Hepatocyte (in vitro differentiated cells): ENCODE measurements at regions not wholly inside any gene's neighbourhood (a gene's known extent, or its start where the extent isn't known, plus 50 kb on each side); places are given as distances from the start of the nearest gene placed in this dataset.

ENCODE experiments used
- EZH2 ChIP-seq: fragments of 200-600 bp; sonication (generic); IDR thresholded peaks from 2 replicates; pipeline ENCODE4 v1.6.1; 2016; ENCODE audit warnings: antibody characterized with exemption, mild to moderate bottlenecking, borderline replicate concordance
- TF ChIP-seq, protein P1 (sequence below): fragments of 200-600 bp; sonication (generic); IDR thresholded peaks from 2 replicates; pipeline ENCODE4 v1.5.1; 2016; ENCODE audit warnings: antibody characterized with exemption, mild to moderate bottlenecking; ENCODE audit not compliant: poor library complexity

DNA sequence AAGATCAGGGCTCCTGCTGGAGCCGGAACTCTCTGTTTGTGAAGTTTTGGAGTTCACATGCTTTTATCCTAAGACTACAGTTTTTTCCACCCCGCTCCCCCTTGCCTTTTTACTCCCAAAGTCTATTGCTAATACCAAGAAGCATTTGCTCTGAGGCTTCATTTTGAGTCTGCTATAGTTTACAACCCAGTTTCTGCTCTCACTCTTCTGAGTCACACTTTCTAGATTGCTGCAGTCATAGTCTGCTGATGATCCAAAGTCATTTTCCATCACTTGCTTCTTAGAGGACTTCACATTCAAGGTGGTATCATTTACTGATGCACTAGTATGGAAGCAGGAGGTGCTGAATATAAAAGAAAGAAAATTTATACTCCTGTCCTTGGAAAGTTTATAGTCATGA, 937.4 kb downstream of the IGSF11 start:
- no peak for TF ChIP-seq EZH2
- TF ChIP-seq, protein P1, sequence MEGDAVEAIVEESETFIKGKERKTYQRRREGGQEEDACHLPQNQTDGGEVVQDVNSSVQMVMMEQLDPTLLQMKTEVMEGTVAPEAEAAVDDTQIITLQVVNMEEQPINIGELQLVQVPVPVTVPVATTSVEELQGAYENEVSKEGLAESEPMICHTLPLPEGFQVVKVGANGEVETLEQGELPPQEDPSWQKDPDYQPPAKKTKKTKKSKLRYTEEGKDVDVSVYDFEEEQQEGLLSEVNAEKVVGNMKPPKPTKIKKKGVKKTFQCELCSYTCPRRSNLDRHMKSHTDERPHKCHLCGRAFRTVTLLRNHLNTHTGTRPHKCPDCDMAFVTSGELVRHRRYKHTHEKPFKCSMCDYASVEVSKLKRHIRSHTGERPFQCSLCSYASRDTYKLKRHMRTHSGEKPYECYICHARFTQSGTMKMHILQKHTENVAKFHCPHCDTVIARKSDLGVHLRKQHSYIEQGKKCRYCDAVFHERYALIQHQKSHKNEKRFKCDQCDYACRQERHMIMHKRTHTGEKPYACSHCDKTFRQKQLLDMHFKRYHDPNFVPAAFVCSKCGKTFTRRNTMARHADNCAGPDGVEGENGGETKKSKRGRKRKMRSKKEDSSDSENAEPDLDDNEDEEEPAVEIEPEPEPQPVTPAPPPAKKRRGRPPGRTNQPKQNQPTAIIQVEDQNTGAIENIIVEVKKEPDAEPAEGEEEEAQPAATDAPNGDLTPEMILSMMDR, result no peak
